ENCODE measurements at regions not wholly inside any gene's neighbourhood (a gene's known extent, or its start where the extent isn't known, plus 50 kb on each side); places are given as distances from the start of the nearest gene placed in this dataset.

- TF ChIP-seq, protein P1, sequence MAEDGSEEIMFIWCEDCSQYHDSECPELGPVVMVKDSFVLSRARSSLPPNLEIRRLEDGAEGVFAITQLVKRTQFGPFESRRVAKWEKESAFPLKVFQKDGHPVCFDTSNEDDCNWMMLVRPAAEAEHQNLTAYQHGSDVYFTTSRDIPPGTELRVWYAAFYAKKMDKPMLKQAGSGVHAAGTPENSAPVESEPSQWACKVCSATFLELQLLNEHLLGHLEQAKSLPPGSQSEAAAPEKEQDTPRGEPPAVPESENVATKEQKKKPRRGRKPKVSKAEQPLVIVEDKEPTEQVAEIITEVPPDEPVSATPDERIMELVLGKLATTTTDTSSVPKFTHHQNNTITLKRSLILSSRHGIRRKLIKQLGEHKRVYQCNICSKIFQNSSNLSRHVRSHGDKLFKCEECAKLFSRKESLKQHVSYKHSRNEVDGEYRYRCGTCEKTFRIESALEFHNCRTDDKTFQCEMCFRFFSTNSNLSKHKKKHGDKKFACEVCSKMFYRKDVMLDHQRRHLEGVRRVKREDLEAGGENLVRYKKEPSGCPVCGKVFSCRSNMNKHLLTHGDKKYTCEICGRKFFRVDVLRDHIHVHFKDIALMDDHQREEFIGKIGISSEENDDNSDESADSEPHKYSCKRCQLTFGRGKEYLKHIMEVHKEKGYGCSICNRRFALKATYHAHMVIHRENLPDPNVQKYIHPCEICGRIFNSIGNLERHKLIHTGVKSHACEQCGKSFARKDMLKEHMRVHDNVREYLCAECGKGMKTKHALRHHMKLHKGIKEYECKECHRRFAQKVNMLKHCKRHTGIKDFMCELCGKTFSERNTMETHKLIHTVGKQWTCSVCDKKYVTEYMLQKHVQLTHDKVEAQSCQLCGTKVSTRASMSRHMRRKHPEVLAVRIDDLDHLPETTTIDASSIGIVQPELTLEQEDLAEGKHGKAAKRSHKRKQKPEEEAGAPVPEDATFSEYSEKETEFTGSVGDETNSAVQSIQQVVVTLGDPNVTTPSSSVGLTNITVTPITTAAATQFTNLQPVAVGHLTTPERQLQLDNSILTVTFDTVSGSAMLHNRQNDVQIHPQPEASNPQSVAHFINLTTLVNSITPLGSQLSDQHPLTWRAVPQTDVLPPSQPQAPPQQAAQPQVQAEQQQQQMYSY (CRISPR knock-in tag; IDR thresholded peaks at IDR 0.05): no peak
- TF ChIP-seq, protein P2, sequence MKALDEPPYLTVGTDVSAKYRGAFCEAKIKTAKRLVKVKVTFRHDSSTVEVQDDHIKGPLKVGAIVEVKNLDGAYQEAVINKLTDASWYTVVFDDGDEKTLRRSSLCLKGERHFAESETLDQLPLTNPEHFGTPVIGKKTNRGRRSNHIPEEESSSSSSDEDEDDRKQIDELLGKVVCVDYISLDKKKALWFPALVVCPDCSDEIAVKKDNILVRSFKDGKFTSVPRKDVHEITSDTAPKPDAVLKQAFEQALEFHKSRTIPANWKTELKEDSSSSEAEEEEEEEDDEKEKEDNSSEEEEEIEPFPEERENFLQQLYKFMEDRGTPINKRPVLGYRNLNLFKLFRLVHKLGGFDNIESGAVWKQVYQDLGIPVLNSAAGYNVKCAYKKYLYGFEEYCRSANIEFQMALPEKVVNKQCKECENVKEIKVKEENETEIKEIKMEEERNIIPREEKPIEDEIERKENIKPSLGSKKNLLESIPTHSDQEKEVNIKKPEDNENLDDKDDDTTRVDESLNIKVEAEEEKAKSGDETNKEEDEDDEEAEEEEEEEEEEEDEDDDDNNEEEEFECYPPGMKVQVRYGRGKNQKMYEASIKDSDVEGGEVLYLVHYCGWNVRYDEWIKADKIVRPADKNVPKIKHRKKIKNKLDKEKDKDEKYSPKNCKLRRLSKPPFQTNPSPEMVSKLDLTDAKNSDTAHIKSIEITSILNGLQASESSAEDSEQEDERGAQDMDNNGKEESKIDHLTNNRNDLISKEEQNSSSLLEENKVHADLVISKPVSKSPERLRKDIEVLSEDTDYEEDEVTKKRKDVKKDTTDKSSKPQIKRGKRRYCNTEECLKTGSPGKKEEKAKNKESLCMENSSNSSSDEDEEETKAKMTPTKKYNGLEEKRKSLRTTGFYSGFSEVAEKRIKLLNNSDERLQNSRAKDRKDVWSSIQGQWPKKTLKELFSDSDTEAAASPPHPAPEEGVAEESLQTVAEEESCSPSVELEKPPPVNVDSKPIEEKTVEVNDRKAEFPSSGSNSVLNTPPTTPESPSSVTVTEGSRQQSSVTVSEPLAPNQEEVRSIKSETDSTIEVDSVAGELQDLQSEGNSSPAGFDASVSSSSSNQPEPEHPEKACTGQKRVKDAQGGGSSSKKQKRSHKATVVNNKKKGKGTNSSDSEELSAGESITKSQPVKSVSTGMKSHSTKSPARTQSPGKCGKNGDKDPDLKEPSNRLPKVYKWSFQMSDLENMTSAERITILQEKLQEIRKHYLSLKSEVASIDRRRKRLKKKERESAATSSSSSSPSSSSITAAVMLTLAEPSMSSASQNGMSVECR (CRISPR knock-in tag; IDR thresholded peaks at IDR 0.05; ENCODE audit: borderline replicate concordance): no peak
- TF ChIP-seq, protein P3, sequence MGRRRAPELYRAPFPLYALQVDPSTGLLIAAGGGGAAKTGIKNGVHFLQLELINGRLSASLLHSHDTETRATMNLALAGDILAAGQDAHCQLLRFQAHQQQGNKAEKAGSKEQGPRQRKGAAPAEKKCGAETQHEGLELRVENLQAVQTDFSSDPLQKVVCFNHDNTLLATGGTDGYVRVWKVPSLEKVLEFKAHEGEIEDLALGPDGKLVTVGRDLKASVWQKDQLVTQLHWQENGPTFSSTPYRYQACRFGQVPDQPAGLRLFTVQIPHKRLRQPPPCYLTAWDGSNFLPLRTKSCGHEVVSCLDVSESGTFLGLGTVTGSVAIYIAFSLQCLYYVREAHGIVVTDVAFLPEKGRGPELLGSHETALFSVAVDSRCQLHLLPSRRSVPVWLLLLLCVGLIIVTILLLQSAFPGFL (CRISPR knock-in tag; IDR thresholded peaks at IDR 0.05; ENCODE audit: borderline replicate concordance): no peak
- TF ChIP-seq, protein P4, sequence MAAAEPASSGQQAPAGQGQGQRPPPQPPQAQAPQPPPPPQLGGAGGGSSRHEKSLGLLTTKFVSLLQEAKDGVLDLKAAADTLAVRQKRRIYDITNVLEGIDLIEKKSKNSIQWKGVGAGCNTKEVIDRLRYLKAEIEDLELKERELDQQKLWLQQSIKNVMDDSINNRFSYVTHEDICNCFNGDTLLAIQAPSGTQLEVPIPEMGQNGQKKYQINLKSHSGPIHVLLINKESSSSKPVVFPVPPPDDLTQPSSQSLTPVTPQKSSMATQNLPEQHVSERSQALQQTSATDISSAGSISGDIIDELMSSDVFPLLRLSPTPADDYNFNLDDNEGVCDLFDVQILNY (CRISPR knock-in tag; IDR thresholded peaks at IDR 0.05): no peak
- TF ChIP-seq ZNF396 (CRISPR knock-in tag; IDR thresholded peaks at IDR 0.05; ENCODE audit: borderline replicate concordance): no peak
- TF ChIP-seq SMAD3 (CRISPR knock-in tag; IDR thresholded peaks at IDR 0.05; ENCODE audit: borderline replicate concordance): no peak
- no peak for TF ChIP-seq EMX1 (CRISPR knock-in tag; IDR thresholded peaks at IDR 0.05)
- TF ChIP-seq USF2 (CRISPR knock-in tag; IDR thresholded peaks at IDR 0.05): no peak
Observed at GRCh38 chr21:31409831-31410487, 65.9 kb upstream of the TIAM1 start (continued).

GRCh38 chr21:31408301-31409088 lies 64.4 kb upstream of the TIAM1 start:
- H3K27me3 Mint-ChIP-seq (ENCODE audit: low read depth): no peaks in the 10 kb centered on the region
- H3K4me1 Mint-ChIP-seq: peaks cover 7% of the 10 kb centered on the region
- ATAC-seq: no peak
- DNase-seq (ENCODE audit: low spot score): no peak
- no peak overlapping the region for H3K27ac Mint-ChIP-seq
- peaks cover 4% of the 10 kb centered on the region for H3K9me3 Mint-ChIP-seq
- no peak overlapping the region for H3K4me3 Mint-ChIP-seq
- ChIA-PET CTCF (no interaction called here), POLR2A (no interaction called here)
- 0 out of 2 replicates have a peak, but pooled peaks cover 3% of the 10 kb centered on the region for H3K36me3 Mint-ChIP-seq
- TF ChIP-seq ATF1 (CRISPR knock-in tag; IDR thresholded peaks at IDR 0.05) (no peak), CREM (CRISPR knock-in tag; IDR thresholded peaks at IDR 0.05) (no peak), CDX4 (CRISPR knock-in tag; IDR thresholded peaks at IDR 0.05; ENCODE audit: borderline replicate concordance) (no peak), EMX1 (CRISPR knock-in tag; IDR thresholded peaks at IDR 0.05) (no peak), ZNF219 (CRISPR knock-in tag; IDR thresholded peaks at IDR 0.05; ENCODE audit: borderline replicate concordance) (no peak), IRF2 (CRISPR knock-in tag; IDR thresholded peaks at IDR 0.05; ENCODE audit: borderline replicate concordance, low read depth) (no peak)
- TF ChIP-seq, protein P5, sequence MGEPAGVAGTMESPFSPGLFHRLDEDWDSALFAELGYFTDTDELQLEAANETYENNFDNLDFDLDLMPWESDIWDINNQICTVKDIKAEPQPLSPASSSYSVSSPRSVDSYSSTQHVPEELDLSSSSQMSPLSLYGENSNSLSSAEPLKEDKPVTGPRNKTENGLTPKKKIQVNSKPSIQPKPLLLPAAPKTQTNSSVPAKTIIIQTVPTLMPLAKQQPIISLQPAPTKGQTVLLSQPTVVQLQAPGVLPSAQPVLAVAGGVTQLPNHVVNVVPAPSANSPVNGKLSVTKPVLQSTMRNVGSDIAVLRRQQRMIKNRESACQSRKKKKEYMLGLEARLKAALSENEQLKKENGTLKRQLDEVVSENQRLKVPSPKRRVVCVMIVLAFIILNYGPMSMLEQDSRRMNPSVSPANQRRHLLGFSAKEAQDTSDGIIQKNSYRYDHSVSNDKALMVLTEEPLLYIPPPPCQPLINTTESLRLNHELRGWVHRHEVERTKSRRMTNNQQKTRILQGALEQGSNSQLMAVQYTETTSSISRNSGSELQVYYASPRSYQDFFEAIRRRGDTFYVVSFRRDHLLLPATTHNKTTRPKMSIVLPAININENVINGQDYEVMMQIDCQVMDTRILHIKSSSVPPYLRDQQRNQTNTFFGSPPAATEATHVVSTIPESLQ (CRISPR knock-in tag; IDR thresholded peaks at IDR 0.05): no peak
- TF ChIP-seq, protein P2 (CRISPR knock-in tag; IDR thresholded peaks at IDR 0.05; ENCODE audit: borderline replicate concordance): no peak

Measured in WTC11 (cell line).